Activated naive CD4-positive, alpha-beta T cell treated with anti-CD3 and anti-CD28 coated beads, Interleukin-2, amount 50 U/mL, for 72 hours (primary cell): ENCODE measurements at regions not wholly inside any gene's neighbourhood (a gene's known extent, or its start where the extent isn't known, plus 50 kb on each side); places are given as distances from the start of the nearest gene placed in this dataset.
A peak's percentile ranks its signal among the peaks of the same experiment; 100 is the strongest.

Source experiments
- ATAC-seq, 2 donors: fragments of 150-1000 bp; cut with Tn5 transposase; 2 replicates each; pipeline ENCODE4 v1.10.0; 2021; ENCODE audit warnings: mild to moderate bottlenecking in 2 of 2, moderate library complexity in 2 of 2
- DNase-seq, 2 donors: peaks; one replicate each; pipeline ENCODE4 v3.0.0; 2021 to 2022; ENCODE audit warnings: low spot score in 2 of 2
- H3K27ac Mint-ChIP-seq, 2 donors: one replicate each; pipeline ENCODE4 v1.8.0; 2022; ENCODE audit warnings: mild to moderate bottlenecking in 2 of 2, mixed read lengths in 2 of 2
- H3K36me3 Mint-ChIP-seq, 2 donors: one replicate each; pipeline ENCODE4 v1.8.0; 2022; ENCODE audit warnings: mixed read lengths in 2 of 2
- H3K9me3 Mint-ChIP-seq, 2 donors: one replicate each; pipeline ENCODE4 v1.8.0; 2022; ENCODE audit warnings: mixed read lengths in 2 of 2

GRCh38 chr1:10848109-10848684 is 51.8 kb upstream of the CASZ1 start:
- Mint-ChIP-seq H3K36me3 (no peaks in the 10 kb centered on the region), H3K9me3 (no peaks in the 10 kb centered on the region), H3K27ac (peak overlapping the region in 1 of 2 donors; percentile 13)
- no peak for ATAC-seq
- no peak for DNase-seq

DNA sequence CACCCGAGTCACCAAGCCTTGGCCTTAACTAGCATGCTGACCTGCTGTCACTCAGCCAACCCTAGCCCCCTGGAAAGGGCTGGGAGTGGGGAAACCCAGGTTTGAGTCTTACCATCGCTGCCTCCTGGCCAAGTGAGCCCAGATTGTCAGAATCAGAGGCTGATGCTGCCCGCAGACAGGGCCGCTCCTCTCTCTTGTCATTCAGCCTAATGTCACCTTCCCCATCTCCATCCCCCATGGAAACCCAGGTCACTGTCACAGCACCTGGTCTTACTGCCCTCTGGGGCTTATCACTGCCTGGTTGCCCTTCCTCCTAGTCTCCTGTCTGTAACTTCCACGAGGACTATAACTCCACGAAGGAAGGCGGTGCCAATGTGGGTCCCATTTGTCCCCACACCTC is 53.6 kb upstream of the CASZ1 start:
- ATAC-seq: no peak
- Mint-ChIP-seq H3K27ac (peak overlapping the region in 1 of 2 donors; percentile 34), H3K36me3 (no peaks in the 10 kb centered on the region), H3K9me3 (peaks cover 2 to 3% of the 10 kb centered on the region in 2 donors)
- no peak for DNase-seq

- H3K9me3 Mint-ChIP-seq: peaks cover 3 to 5% of the 10 kb centered on the region in 2 donors
- no peaks in the 10 kb centered on the region for H3K36me3 Mint-ChIP-seq
- no peak for DNase-seq
- ATAC-seq: no peak
- H3K27ac Mint-ChIP-seq: no peak overlapping the region
Measured at GRCh38 chr1:10851024-10852013, 54.9 kb upstream of the CASZ1 start.

GRCh38 chr1:10852018-10852417 is 55.6 kb upstream of the CASZ1 start:
- ATAC-seq: no peak
- peaks cover 3 to 5% of the 10 kb centered on the region in 2 donors for H3K9me3 Mint-ChIP-seq
- no peak overlapping the region for H3K27ac Mint-ChIP-seq
- no peaks in the 10 kb centered on the region for H3K36me3 Mint-ChIP-seq
- DNase-seq: no peak

GRCh38 chr1:10852486-10852885 is 56.0 kb upstream of the CASZ1 start:
- no peak overlapping the region for H3K27ac Mint-ChIP-seq
- no peak for ATAC-seq
- no peaks in the 10 kb centered on the region for H3K36me3 Mint-ChIP-seq
- peaks cover 3 to 5% of the 10 kb centered on the region in 2 donors for H3K9me3 Mint-ChIP-seq
- no peak for DNase-seq

GRCh38 chr1:10852998-10853520 is 56.6 kb upstream of the CASZ1 start:
- ATAC-seq (no peak), DNase-seq (no peak)
- H3K9me3 Mint-ChIP-seq: peaks cover 3 to 5% of the 10 kb centered on the region in 2 donors
- no peak overlapping the region for H3K27ac Mint-ChIP-seq
- H3K36me3 Mint-ChIP-seq: no peaks in the 10 kb centered on the region

DNA sequence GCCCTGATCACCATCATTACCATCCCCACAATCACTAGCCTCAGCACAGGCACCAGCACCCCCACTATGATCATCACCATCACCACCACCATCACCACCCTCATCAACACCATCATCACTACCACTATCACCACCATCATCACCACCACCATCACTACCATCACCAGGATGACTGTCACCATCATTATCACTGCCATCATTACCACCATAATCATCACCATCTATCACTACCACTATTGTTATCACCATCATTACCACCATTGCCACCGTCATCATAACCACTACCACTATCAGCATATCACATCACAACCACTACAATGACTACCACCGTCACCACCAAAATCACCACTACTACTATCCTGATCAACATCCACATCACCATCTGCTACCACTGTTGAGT is 57.3 kb upstream of the CASZ1 start:
- H3K9me3 Mint-ChIP-seq: peaks cover 3 to 5% of the 10 kb centered on the region in 2 donors
- ATAC-seq: peak in 1 of 2 donors; percentile 41
- H3K27ac Mint-ChIP-seq: no peak overlapping the region
- no peak for DNase-seq
- no peaks in the 10 kb centered on the region for H3K36me3 Mint-ChIP-seq

GRCh38 chr1:10854856-10855459 is 58.5 kb upstream of the CASZ1 start:
- peaks cover 3 to 5% of the 10 kb centered on the region in 2 donors for H3K9me3 Mint-ChIP-seq
- ATAC-seq: no peak
- no peak for DNase-seq
- H3K27ac Mint-ChIP-seq: no peak overlapping the region
- H3K36me3 Mint-ChIP-seq: no peaks in the 10 kb centered on the region

DNA sequence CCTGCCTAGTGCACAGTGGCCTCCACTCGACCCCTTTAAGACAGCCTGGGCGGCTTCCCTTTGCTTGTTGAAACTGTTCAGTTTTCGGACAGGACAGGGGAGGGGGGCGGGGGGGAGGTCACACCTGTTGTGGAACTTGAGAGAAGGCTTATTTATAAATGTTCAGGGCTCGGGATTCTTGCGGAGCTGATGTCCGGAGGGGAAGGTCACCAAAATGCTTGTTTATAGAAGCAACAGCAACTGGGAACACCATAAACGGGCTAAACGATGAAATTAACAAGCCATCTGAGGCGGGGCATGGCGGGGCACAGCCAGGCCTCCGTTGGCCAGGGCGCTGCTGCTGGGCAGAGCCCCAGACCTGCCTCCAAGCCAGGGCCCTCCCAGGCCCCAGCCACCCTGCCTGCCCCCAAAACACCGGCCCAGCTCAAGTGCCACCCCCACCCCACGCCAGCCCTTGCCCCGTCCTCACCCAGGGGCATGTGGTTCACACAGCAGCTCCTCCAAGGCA is 59.8 kb upstream of the CASZ1 start:
- Mint-ChIP-seq H3K9me3 (peaks cover 3 to 5% of the 10 kb centered on the region in 2 donors), H3K36me3 (no peaks in the 10 kb centered on the region), H3K27ac (no peak overlapping the region)
- ATAC-seq: no peak
- no peak for DNase-seq

- ATAC-seq: no peak
- Mint-ChIP-seq H3K27ac (no peak overlapping the region), H3K36me3 (no peaks in the 10 kb centered on the region), H3K9me3 (peaks cover 3 to 5% of the 10 kb centered on the region in 2 donors)
- DNase-seq: no peak
Measured at GRCh38 chr1:10856863-10857598, 60.6 kb upstream of the CASZ1 start.

DNA sequence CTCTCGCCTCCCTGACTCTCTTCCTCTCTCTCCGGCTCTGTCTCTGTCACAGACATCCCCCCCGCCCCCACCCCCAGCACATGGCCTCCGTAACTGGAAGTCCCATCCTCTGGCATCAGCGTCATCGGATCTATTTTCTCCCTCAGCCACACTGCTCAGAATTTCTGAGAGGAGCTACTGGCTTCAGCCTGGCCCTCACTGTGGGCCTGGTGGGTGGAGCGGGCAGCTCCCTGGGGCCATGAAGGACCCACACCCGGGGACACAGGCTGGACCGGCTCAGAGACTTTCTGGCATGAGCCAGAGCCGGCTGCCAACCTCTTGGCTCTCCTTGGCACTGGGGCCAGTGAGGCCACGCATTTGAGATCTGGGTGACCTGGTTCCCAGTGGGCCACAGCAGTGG is 61.2 kb upstream of the CASZ1 start:
- Mint-ChIP-seq H3K36me3 (no peaks in the 10 kb centered on the region), H3K27ac (no peak overlapping the region), H3K9me3 (peaks cover 3 to 5% of the 10 kb centered on the region in 2 donors)
- no peak for DNase-seq
- no peak for ATAC-seq

GRCh38 chr1:10860218-10860617 is 63.8 kb upstream of the CASZ1 start:
- Mint-ChIP-seq H3K27ac (no peak overlapping the region), H3K36me3 (no peaks in the 10 kb centered on the region), H3K9me3 (peaks cover 0 to under 1% of the 10 kb centered on the region in 2 donors)
- DNase-seq: no peak
- no peak for ATAC-seq

DNA sequence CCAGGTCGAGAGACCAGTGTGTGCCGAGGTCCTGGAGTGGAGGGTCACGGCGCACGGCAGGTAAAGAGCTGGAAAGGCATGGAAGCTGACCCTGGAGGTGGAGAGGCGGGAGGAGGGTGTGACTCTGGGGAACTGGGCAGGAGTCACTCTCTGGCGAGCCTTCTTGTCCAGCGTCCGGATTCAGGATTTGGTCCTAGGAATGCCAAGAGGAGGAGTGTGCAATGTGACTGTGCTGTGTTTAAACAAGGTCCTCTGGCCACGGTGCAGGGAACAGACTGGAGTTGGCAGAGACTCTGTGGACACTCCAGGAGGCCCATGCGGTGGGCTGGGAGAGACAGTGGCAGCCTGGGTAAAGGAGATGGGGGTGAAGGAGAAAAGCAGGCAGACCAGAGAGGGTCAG is 64.2 kb upstream of the CASZ1 start:
- H3K36me3 Mint-ChIP-seq: no peaks in the 10 kb centered on the region
- H3K9me3 Mint-ChIP-seq: no peaks in the 10 kb centered on the region
- no peak overlapping the region for H3K27ac Mint-ChIP-seq
- DNase-seq (no peak), ATAC-seq (no peak)

- Mint-ChIP-seq H3K36me3 (no peaks in the 10 kb centered on the region), H3K27ac (no peak overlapping the region), H3K9me3 (no peaks in the 10 kb centered on the region)
- ATAC-seq (no peak), DNase-seq (no peak)
Measured at GRCh38 chr1:10861822-10862221, 65.4 kb upstream of the CASZ1 start.

GRCh38 chr1:10862743-10863335 is 66.4 kb upstream of the CASZ1 start:
- ATAC-seq (no peak), DNase-seq (no peak)
- H3K9me3 Mint-ChIP-seq: no peaks in the 10 kb centered on the region
- H3K27ac Mint-ChIP-seq: no peak overlapping the region
- no peaks in the 10 kb centered on the region for H3K36me3 Mint-ChIP-seq

GRCh38 chr1:10863886-10864285 is 67.4 kb upstream of the CASZ1 start:
- H3K9me3 Mint-ChIP-seq: no peaks in the 10 kb centered on the region
- no peak overlapping the region for H3K27ac Mint-ChIP-seq
- H3K36me3 Mint-ChIP-seq: no peaks in the 10 kb centered on the region
- DNase-seq: no peak
- ATAC-seq: no peak
